ENCODE measurements at regions not wholly inside any gene's neighbourhood (a gene's known extent, or its start where the extent isn't known, plus 50 kb on each side); places are given as distances from the start of the nearest gene placed in this dataset.
A peak's percentile ranks its signal among the peaks of the same experiment; 100 is the strongest.

- no peak for DNase-seq
Observed at GRCh38 chr19:28495046-28495445, 717.9 kb downstream of the UQCRFS1 start.

GRCh38 chr19:28494461-28494860 lies 718.5 kb downstream of the UQCRFS1 start:
- DNase-seq, result no peak

- DNase-seq, result no peak
Observed at GRCh38 chr19:28493884-28494283, 719.1 kb downstream of the UQCRFS1 start.

- DNase-seq, result no peak
Observed at GRCh38 chr19:28492621-28493020, 720.3 kb downstream of the UQCRFS1 start.

- DNase-seq, result no peak
Observed at GRCh38 chr19:28492201-28492600, 720.8 kb downstream of the UQCRFS1 start.

- no peak for DNase-seq
Observed at GRCh38 chr19:28489776-28490175, 723.2 kb downstream of the UQCRFS1 start.

GRCh38 chr19:28489126-28489660 lies 723.8 kb downstream of the UQCRFS1 start:
- no peak for DNase-seq

- DNase-seq, result no peak
Observed at GRCh38 chr19:28487999-28488398, 725.0 kb downstream of the UQCRFS1 start.

GRCh38 chr19:28486926-28487325 lies 726.0 kb downstream of the UQCRFS1 start:
- no peak for DNase-seq

GRCh38 chr19:28486473-28486872 lies 726.5 kb downstream of the UQCRFS1 start:
- DNase-seq, result no peak

- no peak for DNase-seq
Observed at GRCh38 chr19:28485292-28485691, 727.7 kb downstream of the UQCRFS1 start.

- DNase-seq, result no peak
Observed at GRCh38 chr19:28483197-28483596, 729.8 kb downstream of the UQCRFS1 start.

GRCh38 chr19:28482221-28482620 lies 730.7 kb downstream of the UQCRFS1 start:
- DNase-seq, result no peak

GRCh38 chr19:28481674-28482073 lies 731.3 kb downstream of the UQCRFS1 start:
- DNase-seq, result no peak

GRCh38 chr19:28475525-28475924 lies 737.4 kb downstream of the UQCRFS1 start:
- no peak for DNase-seq

- no peak for DNase-seq
Observed at GRCh38 chr19:28472843-28473242, 740.1 kb downstream of the UQCRFS1 start.

- no peak for DNase-seq
Observed at GRCh38 chr19:28471731-28472510, 741.0 kb downstream of the UQCRFS1 start.

- no peak for DNase-seq
Observed at GRCh38 chr19:28469544-28469943, 743.4 kb downstream of the UQCRFS1 start.

GRCh38 chr19:28468701-28469459 lies 744.1 kb downstream of the UQCRFS1 start:
- DNase-seq, result no peak

- peak; percentile 37 to 46 for DNase-seq
Observed at GRCh38 chr19:28466107-28467045, 746.6 kb downstream of the UQCRFS1 start.

- DNase-seq, result no peak
Observed at GRCh38 chr19:28465371-28466086, 747.4 kb downstream of the UQCRFS1 start.

GRCh38 chr19:28463493-28464053 lies 749.4 kb downstream of the UQCRFS1 start:
- DNase-seq, result no peak
